Nephron (organoid): ENCODE measurements at regions not wholly inside any gene's neighbourhood (a gene's known extent, or its start where the extent isn't known, plus 50 kb on each side); places are given as distances from the start of the nearest gene placed in this dataset.
"Not testable (repeated sequence)": the region's sequence is repeated elsewhere in the genome, so short reads cannot be mapped to it uniquely, and the experiment has no call there.

Experiments
- H3K27ac Mint-ChIP-seq, 3 experiments: 2 replicates each; pipeline ENCODE4 v1.8.0; 2020; ENCODE audit warnings: mixed read lengths in 3 of 3, mild to moderate bottlenecking in 2 of 3, moderate library complexity in 1 of 3
- H3K27me3 Mint-ChIP-seq: 2 replicates; pipeline ENCODE4 v1.8.0; 2021; ENCODE audit warnings: low read depth, mild to moderate bottlenecking, moderate library complexity, mixed read lengths
- H3K36me3 Mint-ChIP-seq: 2 replicates; pipeline ENCODE4 v1.8.0; 2020; ENCODE audit warnings: low read depth, mixed read lengths
- H3K4me1 Mint-ChIP-seq: 2 replicates; pipeline ENCODE4 v1.8.0; 2020; ENCODE audit warnings: mixed read lengths
- H3K4me3 Mint-ChIP-seq, 3 experiments: 2 replicates each; pipeline ENCODE4 v1.8.0; 2020; ENCODE audit warnings: mild to moderate bottlenecking in 3 of 3, mixed read lengths in 3 of 3, moderate library complexity in 2 of 3
- H3K9me3 Mint-ChIP-seq: 2 replicates; pipeline ENCODE4 v1.8.0; 2020; ENCODE audit warnings: mixed read lengths
- TF ChIP-seq, protein P1 (sequence below), 3 experiments: fragments of 200-600 bp; sonication (generic); IDR thresholded peaks; one replicate each; pipeline ENCODE4 v1.5.0; 2021; ENCODE audit warnings: antibody characterized with exemption in 3 of 3; ENCODE audit not compliant: unreplicated experiment in 3 of 3

DNA sequence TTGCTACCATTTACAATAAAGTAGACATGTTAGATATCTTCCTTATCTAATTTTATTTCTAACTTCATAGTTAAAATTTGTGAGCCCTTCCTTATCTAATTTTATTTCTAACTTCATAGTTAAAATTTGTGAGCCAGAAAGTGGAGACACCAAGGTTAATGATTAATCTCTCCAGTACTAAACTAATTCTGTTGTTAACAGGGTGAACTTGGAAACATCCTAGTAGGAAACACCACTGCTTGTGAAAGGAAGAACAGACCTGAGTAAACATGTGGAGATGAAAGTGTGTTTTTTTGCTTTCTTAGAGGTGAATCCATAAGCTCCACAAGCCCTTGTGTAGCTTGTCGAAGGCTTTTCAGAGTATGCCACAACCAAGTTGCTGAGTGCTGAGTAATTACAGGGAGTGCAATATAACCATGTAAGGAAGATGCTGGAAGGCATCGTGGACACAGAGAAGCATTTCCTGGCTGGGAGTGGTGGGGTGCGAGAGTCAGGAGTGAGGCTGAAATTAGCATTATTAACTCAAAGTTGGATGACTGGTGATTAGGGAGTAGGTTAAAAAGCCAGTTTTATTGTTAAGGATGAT is 118.6 kb upstream of the NEIL3 start:
- no peaks in the 10 kb centered on the region for H3K36me3 Mint-ChIP-seq
- H3K4me3 Mint-ChIP-seq = no peak overlapping the region

DNA sequence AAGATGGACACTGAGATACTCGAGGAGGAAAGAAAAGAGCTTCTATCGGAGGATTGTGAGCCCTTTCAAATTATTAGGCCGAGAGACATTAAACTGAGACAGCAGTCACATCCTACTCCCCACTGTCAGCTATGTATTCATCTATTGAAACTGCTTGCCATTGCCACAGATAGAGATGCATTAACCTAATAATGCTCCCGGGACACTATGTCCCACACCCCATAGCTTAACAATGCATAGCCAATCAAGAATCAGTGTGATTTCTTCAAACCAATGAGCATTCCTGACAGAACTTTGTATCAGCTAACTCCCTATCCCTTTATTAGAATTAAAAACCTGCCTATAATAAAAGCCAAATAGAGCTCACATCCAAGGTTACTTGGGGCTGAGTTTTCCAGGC is 118.1 kb upstream of the NEIL3 start:
- H3K36me3 Mint-ChIP-seq = no peaks in the 10 kb centered on the region
- peaks cover 3% of the 10 kb centered on the region for H3K27me3 Mint-ChIP-seq
- peak overlapping the region; percentile 69 to 81 (median 76) for H3K27ac Mint-ChIP-seq
- no peak overlapping the region for H3K4me3 Mint-ChIP-seq
- TF ChIP-seq, protein P1, sequence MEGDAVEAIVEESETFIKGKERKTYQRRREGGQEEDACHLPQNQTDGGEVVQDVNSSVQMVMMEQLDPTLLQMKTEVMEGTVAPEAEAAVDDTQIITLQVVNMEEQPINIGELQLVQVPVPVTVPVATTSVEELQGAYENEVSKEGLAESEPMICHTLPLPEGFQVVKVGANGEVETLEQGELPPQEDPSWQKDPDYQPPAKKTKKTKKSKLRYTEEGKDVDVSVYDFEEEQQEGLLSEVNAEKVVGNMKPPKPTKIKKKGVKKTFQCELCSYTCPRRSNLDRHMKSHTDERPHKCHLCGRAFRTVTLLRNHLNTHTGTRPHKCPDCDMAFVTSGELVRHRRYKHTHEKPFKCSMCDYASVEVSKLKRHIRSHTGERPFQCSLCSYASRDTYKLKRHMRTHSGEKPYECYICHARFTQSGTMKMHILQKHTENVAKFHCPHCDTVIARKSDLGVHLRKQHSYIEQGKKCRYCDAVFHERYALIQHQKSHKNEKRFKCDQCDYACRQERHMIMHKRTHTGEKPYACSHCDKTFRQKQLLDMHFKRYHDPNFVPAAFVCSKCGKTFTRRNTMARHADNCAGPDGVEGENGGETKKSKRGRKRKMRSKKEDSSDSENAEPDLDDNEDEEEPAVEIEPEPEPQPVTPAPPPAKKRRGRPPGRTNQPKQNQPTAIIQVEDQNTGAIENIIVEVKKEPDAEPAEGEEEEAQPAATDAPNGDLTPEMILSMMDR (IDR thresholded peaks at IDR 0.05; ENCODE audit: unreplicated experiment in 3 of 3) = no peak
- H3K9me3 Mint-ChIP-seq = peaks cover 9% of the 10 kb centered on the region
- H3K4me1 Mint-ChIP-seq = peaks cover 5% of the 10 kb centered on the region

More for the DNA sequence above, 118.6 kb upstream of the NEIL3 start:
- peak overlapping the region; percentile 69 to 81 (median 76) for H3K27ac Mint-ChIP-seq
- TF ChIP-seq, protein P1 (IDR thresholded peaks at IDR 0.05; ENCODE audit: unreplicated experiment in 3 of 3) = no peak
- peaks cover 5% of the 10 kb centered on the region for H3K4me1 Mint-ChIP-seq
- H3K9me3 Mint-ChIP-seq = peaks cover 8% of the 10 kb centered on the region
- H3K27me3 Mint-ChIP-seq = peaks cover 3% of the 10 kb centered on the region

DNA sequence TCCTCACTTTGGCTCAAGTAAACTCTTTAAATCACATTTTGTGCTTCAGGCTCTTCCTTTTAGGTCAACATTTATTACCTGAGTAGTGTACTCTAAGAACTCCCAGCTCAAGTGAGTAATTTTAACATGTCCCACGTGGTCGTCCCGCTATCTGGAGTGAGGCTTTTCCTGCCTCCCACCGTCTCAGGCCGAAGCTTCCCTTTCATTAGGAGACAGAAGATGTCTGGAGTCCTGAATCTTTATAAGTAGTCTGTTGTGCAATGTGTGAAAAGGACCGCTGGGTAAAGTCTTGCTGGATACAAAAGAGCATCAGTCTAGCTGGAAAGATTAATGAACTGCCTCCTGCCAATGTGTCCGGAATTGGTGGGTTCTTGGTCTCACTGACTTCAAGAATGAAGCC is 117.7 kb upstream of the NEIL3 start:
- TF ChIP-seq, protein P1 (IDR thresholded peaks at IDR 0.05; ENCODE audit: unreplicated experiment in 3 of 3) = no peak
- Mint-ChIP-seq H3K27me3 (peaks cover 3% of the 10 kb centered on the region), H3K36me3 (no peaks in the 10 kb centered on the region), H3K27ac (peak overlapping the region; percentile 24 to 76 (median 58)), H3K4me1 (peaks cover 5% of the 10 kb centered on the region), H3K9me3 (peaks cover 13% of the 10 kb centered on the region), H3K4me3 (no peak overlapping the region)

DNA sequence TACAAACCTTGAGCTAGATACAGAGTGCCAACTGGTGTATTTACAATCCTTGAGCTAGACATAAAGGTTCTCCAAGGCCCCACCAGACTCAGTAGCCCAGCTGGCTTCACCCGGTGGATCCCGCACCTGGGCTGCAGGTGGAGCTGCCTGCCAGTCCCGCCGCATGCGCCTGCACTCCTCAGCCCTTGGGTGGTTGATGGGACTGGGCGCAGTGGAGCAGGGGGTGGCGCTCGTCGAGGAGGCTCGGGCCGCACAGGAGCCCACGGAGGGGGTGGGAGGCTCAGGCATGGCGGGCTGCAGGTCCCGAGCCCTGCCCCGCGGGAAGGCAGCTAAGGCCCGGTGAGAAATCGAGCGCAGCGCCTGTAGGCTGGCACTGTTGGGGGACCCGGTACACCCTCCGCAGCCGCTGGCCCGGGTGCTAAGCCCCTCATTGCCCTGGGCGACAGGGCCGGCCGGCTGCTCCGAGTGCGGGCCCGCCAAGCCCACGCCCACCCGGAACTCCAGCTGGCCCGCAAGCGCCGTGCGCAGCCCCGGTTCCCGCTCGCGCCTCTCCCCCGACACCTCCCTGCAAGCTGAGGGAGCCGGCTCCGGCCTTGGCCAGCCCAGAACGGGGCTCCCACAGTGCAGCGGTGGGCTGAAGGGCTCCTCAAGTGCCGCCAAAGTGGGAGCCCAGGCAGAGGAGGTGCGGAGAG is 116.5 kb upstream of the NEIL3 start:
- H3K27ac Mint-ChIP-seq, H3K27me3 Mint-ChIP-seq, H3K4me1 Mint-ChIP-seq, H3K4me3 Mint-ChIP-seq, H3K36me3 Mint-ChIP-seq: not testable (repeated sequence)
- H3K9me3 Mint-ChIP-seq = peaks cover 20% of the 10 kb centered on the region

DNA sequence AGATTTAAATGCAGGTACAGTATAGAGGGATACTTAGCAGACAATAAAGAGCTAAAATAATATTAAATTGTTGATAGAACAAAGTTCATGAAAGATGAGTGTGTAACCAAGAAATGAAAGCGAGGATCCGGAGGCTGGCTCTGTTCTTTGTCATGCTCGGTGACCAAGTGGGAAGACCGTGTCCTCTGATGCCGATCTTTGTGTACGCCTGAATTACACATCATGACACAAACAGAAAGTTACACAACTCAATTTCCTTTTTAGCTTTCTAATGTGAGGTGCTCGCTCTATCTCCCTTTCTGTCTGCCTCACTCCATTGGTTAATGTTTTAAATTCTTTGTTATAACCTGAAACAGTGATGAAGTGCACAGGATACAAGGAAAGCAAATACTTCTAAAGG is 114.8 kb upstream of the NEIL3 start:
- TF ChIP-seq, protein P1 (IDR thresholded peaks at IDR 0.05; ENCODE audit: unreplicated experiment in 3 of 3) = no peak
- Mint-ChIP-seq H3K4me3 (no peak overlapping the region), H3K9me3 (peaks cover 21% of the 10 kb centered on the region), H3K4me1 (peaks cover 5% of the 10 kb centered on the region), H3K27me3 (peaks cover 3% of the 10 kb centered on the region), H3K36me3 (no peaks in the 10 kb centered on the region), H3K27ac (no peak overlapping the region)

DNA sequence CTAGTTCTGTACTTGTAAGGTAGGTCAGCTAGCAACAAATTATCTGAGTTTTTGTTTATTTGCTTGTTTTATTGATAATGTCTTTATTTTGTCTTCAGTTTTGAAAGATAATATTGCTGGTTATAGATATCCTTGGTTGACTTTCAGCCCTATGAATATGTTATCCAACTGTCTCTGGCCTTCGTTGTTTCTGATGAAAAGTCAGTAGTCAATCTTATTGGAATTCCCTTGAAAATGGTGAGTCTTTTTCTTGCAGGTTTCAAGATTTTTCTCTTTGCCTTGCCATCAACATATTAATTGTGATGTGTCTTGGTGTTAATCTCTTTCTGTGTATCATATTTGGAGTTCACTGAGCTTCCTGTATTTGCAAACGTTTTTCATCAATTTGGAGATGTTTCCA is 113.1 kb upstream of the NEIL3 start:
- H3K27me3 Mint-ChIP-seq = peaks cover 3% of the 10 kb centered on the region
- TF ChIP-seq, protein P1 (IDR thresholded peaks at IDR 0.05; ENCODE audit: unreplicated experiment in 3 of 3) = no peak
- no peaks in the 10 kb centered on the region for H3K36me3 Mint-ChIP-seq
- no peak overlapping the region for H3K4me3 Mint-ChIP-seq
- no peaks in the 10 kb centered on the region for H3K4me1 Mint-ChIP-seq
- H3K27ac Mint-ChIP-seq = no peak overlapping the region
- H3K9me3 Mint-ChIP-seq = peaks cover 21% of the 10 kb centered on the region
